Skeletal muscle tissue (tissue), 3 donors: ENCODE measurements at regions not wholly inside any gene's neighbourhood (a gene's known extent, or its start where the extent isn't known, plus 50 kb on each side); places are given as distances from the start of the nearest gene placed in this dataset.
A peak's percentile ranks its signal among the peaks of the same experiment; 100 is the strongest.

Experiments used
- H3K27ac ChIP-seq: one replicate; pipeline ENCODE4 v1.7.0; 2013; ENCODE audit warnings: mild to moderate bottlenecking, low read depth, low read length, inconsistent platforms
- H3K27me3 ChIP-seq, 3 donors: one replicate each; pipeline ENCODE4 v1.7.0; 2013; ENCODE audit warnings: low read length in 3 of 3; ENCODE audit not compliant: control insufficient read depth in 3 of 3, insufficient read depth in 3 of 3
- H3K36me3 ChIP-seq, 3 donors: one replicate each; pipeline ENCODE4 v1.7.0; 2013; ENCODE audit warnings: low read length in 3 of 3; ENCODE audit not compliant: control insufficient read depth in 3 of 3, insufficient read depth in 3 of 3
- H3K4me1 ChIP-seq, 3 donors: one replicate each; pipeline ENCODE4 v1.7.0; 2013; ENCODE audit warnings: low read length in 3 of 3, mild to moderate bottlenecking in 3 of 3; ENCODE audit not compliant: control insufficient read depth in 3 of 3, insufficient read depth in 3 of 3
- H3K4me3 ChIP-seq, 3 donors: one replicate each; pipeline ENCODE4 v1.7.0; 2013; ENCODE audit warnings: low read length in 3 of 3
- H3K9ac ChIP-seq, 3 donors: one replicate each; pipeline ENCODE4 v1.7.0; 2013; ENCODE audit warnings: low read length in 3 of 3, mild to moderate bottlenecking in 3 of 3, moderate library complexity in 2 of 3, low read depth in 1 of 3
- H3K9me3 ChIP-seq, 3 donors: one replicate each; pipeline ENCODE4 v1.7.0; 2013; ENCODE audit warnings: low read length in 3 of 3; ENCODE audit not compliant: control insufficient read depth in 3 of 3
- donor health status: Osteomylitis.

GRCh38 chr10:4498711-4499251 lies 327.2 kb upstream of the AKR1E2 start:
- Histone ChIP-seq H3K4me3 (peak overlapping the region in 1 of 3 donors; percentile 10), H3K9ac (peak overlapping the region in 1 of 3 donors; percentile 34), H3K27ac (peak overlapping the region; percentile 42), H3K27me3 (no peaks in the 10 kb centered on the region), H3K9me3 (no peaks in the 10 kb centered on the region), H3K36me3 (no peaks in the 10 kb centered on the region), H3K4me1 (peaks cover 7 to 15% (median 12%) of the 10 kb centered on the region in 3 donors)

GRCh38 chr10:4494551-4494950 lies 331.5 kb upstream of the AKR1E2 start:
- no peaks in the 10 kb centered on the region for H3K9me3 ChIP-seq
- H3K9ac ChIP-seq = no peak overlapping the region
- no peak overlapping the region for H3K27ac ChIP-seq
- H3K36me3 ChIP-seq = no peaks in the 10 kb centered on the region
- H3K4me3 ChIP-seq = no peak overlapping the region
- peaks cover 7 to 13% (median 12%) of the 10 kb centered on the region in 3 donors for H3K4me1 ChIP-seq
- no peaks in the 10 kb centered on the region for H3K27me3 ChIP-seq

GRCh38 chr10:4492202-4492601 lies 333.8 kb upstream of the AKR1E2 start:
- Histone ChIP-seq H3K27ac (no peak overlapping the region), H3K4me3 (no peak overlapping the region), H3K9ac (no peak overlapping the region), H3K27me3 (no peaks in the 10 kb centered on the region), H3K36me3 (no peaks in the 10 kb centered on the region), H3K9me3 (no peaks in the 10 kb centered on the region), H3K4me1 (peaks cover 0 to 3% (median 3%) of the 10 kb centered on the region in 3 donors)

GRCh38 chr10:4488904-4489303 lies 337.1 kb upstream of the AKR1E2 start:
- H3K27ac ChIP-seq = no peak overlapping the region
- no peak overlapping the region for H3K9ac ChIP-seq
- no peaks in the 10 kb centered on the region for H3K9me3 ChIP-seq
- no peaks in the 10 kb centered on the region for H3K27me3 ChIP-seq
- no peaks in the 10 kb centered on the region for H3K36me3 ChIP-seq
- H3K4me3 ChIP-seq = no peak overlapping the region
- H3K4me1 ChIP-seq = peaks cover 0 to 3% (median 3%) of the 10 kb centered on the region in 3 donors

GRCh38 chr10:4485636-4486035 lies 340.4 kb upstream of the AKR1E2 start:
- Histone ChIP-seq H3K27ac (no peak overlapping the region), H3K36me3 (no peaks in the 10 kb centered on the region), H3K27me3 (no peaks in the 10 kb centered on the region), H3K4me3 (no peak overlapping the region), H3K4me1 (peaks cover 0 to 3% (median 3%) of the 10 kb centered on the region in 3 donors), H3K9me3 (no peaks in the 10 kb centered on the region), H3K9ac (no peak overlapping the region)

- Histone ChIP-seq H3K36me3 (no peaks in the 10 kb centered on the region), H3K9ac (no peak overlapping the region), H3K27me3 (no peaks in the 10 kb centered on the region), H3K9me3 (no peaks in the 10 kb centered on the region), H3K4me1 (peaks cover 0 to 3% (median under 1%) of the 10 kb centered on the region in 3 donors), H3K4me3 (no peak overlapping the region), H3K27ac (no peak overlapping the region)
Observed at GRCh38 chr10:4483811-4484210, 342.2 kb upstream of the AKR1E2 start.

- Histone ChIP-seq H3K27me3 (no peaks in the 10 kb centered on the region), H3K9ac (no peak overlapping the region), H3K4me1 (no peaks in the 10 kb centered on the region), H3K4me3 (no peak overlapping the region), H3K27ac (no peak overlapping the region), H3K36me3 (no peaks in the 10 kb centered on the region), H3K9me3 (no peaks in the 10 kb centered on the region)
Observed at GRCh38 chr10:4482659-4483058, 343.3 kb upstream of the AKR1E2 start.

GRCh38 chr10:4481192-4481591 lies 344.8 kb upstream of the AKR1E2 start:
- Histone ChIP-seq H3K9me3 (no peaks in the 10 kb centered on the region), H3K4me3 (no peak overlapping the region), H3K27ac (no peak overlapping the region), H3K36me3 (no peaks in the 10 kb centered on the region), H3K9ac (no peak overlapping the region), H3K4me1 (no peaks in the 10 kb centered on the region), H3K27me3 (no peaks in the 10 kb centered on the region)

- no peak overlapping the region for H3K9ac ChIP-seq
- no peaks in the 10 kb centered on the region for H3K36me3 ChIP-seq
- H3K9me3 ChIP-seq = no peaks in the 10 kb centered on the region
- H3K4me3 ChIP-seq = no peak overlapping the region
- H3K4me1 ChIP-seq = no peaks in the 10 kb centered on the region
- no peak overlapping the region for H3K27ac ChIP-seq
- no peaks in the 10 kb centered on the region for H3K27me3 ChIP-seq
Observed at GRCh38 chr10:4479342-4479741, 346.7 kb upstream of the AKR1E2 start.

- no peaks in the 10 kb centered on the region for H3K9me3 ChIP-seq
- no peak overlapping the region for H3K4me3 ChIP-seq
- H3K4me1 ChIP-seq = no peaks in the 10 kb centered on the region
- no peaks in the 10 kb centered on the region for H3K27me3 ChIP-seq
- H3K36me3 ChIP-seq = no peaks in the 10 kb centered on the region
- H3K27ac ChIP-seq = no peak overlapping the region
- no peak overlapping the region for H3K9ac ChIP-seq
Observed at GRCh38 chr10:4477664-4478063, 348.3 kb upstream of the AKR1E2 start.
